HG03565 (cell line): ENCODE measurements at regions not wholly inside any gene's neighbourhood (a gene's known extent, or its start where the extent isn't known, plus 50 kb on each side); places are given as distances from the start of the nearest gene placed in this dataset.
A peak's percentile ranks its signal among the peaks of the same experiment; 100 is the strongest.

ENCODE experiments used
- ATAC-seq: cut with Tn5 transposase; IDR thresholded peaks from one replicate; pipeline ENCODE4 v1.9.1; 2021; ENCODE audit warnings: mild to moderate bottlenecking, moderate library complexity; ENCODE audit not compliant: unreplicated experiment

DNA sequence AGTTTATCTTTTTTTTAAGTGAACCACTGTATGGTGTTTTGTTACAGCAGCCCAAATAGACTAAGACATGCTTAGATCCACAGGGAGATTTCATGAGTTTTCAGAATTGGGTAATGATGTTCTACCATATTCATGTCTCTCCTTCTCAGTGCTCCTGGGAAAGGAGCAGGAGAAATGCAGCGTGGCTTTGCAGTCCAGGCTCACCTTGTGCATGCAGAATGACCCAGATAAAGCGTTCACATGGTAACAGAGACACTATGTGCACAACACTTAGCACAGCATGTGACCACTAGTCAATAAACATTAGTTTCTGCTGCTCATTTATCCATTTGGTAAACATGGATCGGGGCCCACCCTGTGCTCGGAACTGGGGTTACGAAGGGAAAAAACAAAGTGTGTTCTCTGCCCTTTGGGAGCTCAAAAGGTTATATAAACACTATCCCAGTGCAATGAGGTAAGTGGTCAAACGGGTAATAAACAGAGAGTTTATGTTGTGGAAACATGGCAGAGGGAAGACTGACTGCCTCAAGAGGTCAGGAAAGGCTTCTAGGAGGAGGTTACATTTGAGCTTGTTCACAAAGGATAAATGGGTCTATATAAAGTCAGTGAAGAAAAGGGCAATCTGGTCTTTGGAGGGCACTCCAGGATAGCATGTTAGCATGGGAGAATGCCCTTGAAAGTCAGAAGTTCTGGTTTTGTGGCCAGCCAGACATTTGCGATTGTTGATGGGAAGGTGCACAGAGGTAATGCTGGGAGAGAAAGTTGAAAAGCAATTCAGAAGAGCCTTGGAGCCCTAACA is 299.2 kb downstream of the TDRD15 start:
- no peak for ATAC-seq

GRCh38 chr2:21423854-21424253 is 300.1 kb downstream of the TDRD15 start:
- ATAC-seq = no peak

- ATAC-seq = no peak
These were observed 300.6 kb downstream of the TDRD15 start for GRCh38 chr2:21424375-21424774.

GRCh38 chr2:21427606-21428005 is 303.8 kb downstream of the TDRD15 start:
- ATAC-seq = no peak

GRCh38 chr2:21428754-21429153 is 305.0 kb downstream of the TDRD15 start:
- no peak for ATAC-seq

DNA sequence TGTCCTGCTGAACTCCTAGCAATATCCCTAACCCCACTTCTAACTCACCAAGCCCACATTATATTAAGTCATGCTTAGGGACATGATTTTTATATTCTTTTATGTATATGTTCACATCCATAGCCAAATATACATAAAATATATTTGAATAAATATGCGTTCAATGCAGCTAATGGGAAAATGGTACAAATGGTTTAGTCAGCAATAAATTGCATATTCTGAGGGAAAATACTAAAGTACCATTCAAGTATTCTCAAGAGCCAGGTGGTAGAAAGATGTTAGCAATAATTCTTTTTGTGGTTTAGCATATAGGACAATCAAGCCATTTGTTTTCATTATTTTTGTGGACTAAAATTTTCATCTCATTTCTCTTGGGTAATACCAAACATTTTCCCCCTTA is 306.0 kb downstream of the TDRD15 start:
- ATAC-seq = no peak

- ATAC-seq = no peak
These were observed 307.3 kb downstream of the TDRD15 start for GRCh38 chr2:21431078-21431477.

DNA sequence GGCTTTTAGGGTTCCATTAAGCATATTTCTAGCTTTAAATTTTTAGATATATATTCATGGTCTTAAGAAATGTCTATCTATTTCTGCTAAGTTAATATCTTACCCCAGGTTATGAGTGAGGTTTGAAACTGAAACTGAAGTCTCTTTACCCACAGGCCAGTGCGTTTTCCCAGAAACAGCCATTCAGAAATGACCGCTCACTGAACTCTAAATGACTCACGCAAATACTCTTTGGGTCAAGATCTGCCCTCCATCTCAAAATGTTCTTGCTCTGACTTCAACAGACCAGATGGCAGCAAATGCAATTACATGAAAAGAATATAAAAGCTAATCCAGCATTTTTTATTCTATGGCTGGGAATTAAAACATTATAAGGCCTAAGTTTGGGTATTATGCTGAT is 315.2 kb downstream of the TDRD15 start:
- ATAC-seq = peak; percentile 69

DNA sequence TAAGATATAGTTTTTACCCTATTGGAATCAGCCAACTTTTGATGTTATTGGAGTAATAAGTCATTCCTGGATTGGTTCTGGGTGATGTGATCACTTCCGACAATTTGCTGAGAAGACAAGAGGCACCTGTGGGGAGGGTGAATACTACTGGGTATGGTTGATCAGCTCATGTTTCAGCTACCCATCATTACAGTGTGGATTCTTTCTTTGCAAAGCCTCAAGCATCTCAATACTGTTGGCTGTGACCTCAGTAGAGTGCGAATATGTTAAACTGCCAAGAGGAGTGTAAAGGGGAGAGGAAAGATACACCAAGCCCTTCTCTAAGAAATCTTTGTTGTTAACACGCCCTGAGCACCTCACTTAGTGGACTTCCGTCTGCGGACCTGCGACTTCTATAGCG is 317.7 kb downstream of the TDRD15 start:
- ATAC-seq = no peak

DNA sequence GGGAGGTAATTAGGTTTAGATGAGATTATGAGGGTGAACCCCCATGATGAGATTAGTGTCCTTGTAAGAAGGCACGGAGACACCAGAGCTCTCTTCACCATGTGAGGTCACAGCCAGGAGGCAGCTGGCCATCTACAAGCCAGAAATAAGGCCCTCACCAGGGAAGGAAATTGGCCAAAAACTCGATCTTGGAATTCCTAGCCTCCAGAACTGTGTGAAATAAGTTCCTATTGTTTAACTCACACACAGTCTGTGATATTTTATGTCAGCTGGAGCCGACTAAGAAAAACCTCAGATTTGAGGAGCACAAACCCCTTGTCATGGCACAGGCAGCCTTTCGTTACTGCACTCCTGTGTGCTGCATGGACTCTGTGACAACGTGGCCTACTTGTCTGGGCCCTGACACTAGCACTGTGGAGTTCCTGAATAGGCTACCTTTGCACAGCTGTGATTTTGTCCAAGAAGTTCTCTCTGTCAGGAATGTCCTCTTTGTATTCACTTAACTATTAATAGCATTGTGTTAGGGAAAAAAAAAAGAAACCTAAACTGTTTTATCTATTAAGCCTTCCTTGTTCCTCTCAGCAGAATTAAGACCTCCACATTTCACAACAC is 319.8 kb downstream of the TDRD15 start:
- ATAC-seq = no peak

GRCh38 chr2:21449881-21450280 is 326.1 kb downstream of the TDRD15 start:
- no peak for ATAC-seq

DNA sequence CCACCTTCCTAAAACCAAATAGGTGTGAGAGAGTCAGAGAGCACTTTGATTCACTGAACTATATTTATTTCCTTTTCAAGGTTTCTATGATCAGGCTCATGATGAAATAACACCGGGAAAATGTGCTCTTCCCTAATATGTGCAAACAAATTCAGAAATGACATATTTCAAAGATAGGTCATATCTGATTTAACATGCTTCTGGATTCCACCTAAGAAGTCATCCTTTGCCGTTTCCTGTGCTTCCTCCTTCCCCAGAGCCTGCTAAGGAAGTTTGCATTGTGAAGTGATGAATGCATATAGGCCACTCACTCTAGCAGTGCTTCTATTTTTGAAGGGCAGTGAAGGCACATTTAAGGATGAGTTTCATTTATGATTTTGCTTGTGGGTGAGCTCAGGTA is 327.6 kb downstream of the TDRD15 start:
- ATAC-seq = no peak

GRCh38 chr2:21452263-21452662 is 328.5 kb downstream of the TDRD15 start:
- ATAC-seq = no peak

GRCh38 chr2:21452678-21453077 is 328.9 kb downstream of the TDRD15 start:
- ATAC-seq = no peak

GRCh38 chr2:21453723-21454450 is 330.1 kb downstream of the TDRD15 start:
- ATAC-seq = no peak

DNA sequence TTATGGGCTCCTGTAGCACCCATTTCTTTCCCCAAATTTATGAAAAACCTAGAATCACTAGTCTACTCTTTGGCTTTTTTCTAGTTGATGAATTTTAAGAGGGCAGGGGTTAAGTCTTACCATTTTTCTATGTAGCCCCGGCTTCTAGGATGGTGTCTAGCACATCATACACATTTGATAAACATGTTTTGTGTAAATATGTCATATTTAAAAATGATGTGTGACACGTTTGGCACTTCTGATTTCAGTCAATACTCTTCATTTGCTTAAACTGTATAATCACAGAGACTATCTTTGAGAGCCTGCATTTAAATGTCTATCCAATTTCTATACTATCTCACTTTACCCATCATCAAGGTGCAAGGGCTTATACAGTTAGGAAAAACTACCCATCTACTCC is 331.1 kb downstream of the TDRD15 start:
- no peak for ATAC-seq

DNA sequence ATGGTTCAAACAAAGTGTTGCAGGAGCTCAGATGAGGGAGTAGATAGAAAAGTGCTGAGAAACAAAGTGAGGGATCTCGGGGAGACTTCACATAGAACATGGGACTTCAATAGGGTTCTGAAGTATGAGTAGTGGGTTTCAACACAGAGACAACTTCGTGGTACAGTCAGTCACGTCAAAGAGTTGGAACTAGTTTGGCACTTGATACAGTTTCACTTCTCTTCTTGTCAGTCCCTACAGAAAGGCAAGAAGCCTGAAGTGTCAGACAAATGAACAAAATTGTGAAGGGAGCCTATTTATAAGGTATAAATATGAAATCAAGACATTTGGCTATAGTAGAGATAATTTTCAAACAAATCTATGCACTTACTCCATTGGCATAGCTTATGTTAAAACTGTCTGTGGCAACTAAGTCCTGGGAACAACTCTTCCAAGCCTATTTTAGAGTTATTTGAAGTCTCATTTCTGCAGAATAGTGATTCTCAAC is 338.0 kb downstream of the TDRD15 start:
- no peak for ATAC-seq

DNA sequence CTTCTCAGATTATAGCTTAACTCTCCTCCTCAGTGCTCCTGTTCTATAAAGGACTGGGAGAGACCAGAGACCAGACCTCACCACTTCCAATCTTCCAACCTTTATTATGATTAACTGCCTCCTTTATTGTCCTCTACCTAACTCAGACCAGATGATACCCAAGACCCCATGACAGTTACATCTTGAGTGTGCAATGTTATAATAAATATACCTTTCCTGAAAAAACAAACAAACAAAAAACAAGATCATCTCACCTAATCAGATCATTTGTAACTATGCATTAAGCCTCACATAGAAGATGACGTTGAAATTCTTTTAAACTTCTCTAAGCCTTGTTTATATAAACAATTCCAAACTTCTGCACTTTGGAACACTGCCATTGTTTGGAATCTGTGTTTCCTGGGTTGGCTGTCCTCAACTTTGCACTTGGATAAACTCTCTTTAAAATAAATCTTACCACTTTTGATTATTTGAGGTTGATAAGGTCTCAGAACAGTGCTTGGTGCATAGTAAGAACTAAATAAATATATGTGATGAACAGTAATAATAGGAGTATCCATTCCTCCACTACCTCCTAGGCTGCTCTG is 342.7 kb downstream of the TDRD15 start:
- no peak for ATAC-seq

- ATAC-seq = no peak
These were observed 343.6 kb downstream of the TDRD15 start for GRCh38 chr2:21467280-21467818.

- no peak for ATAC-seq
These were observed 344.1 kb downstream of the TDRD15 start for GRCh38 chr2:21467910-21468309.

- ATAC-seq = no peak
These were observed 344.9 kb downstream of the TDRD15 start for GRCh38 chr2:21468624-21469023.
